OCI-LY7 (cell line): ENCODE measurements at regions not wholly inside any gene's neighbourhood (a gene's known extent, or its start where the extent isn't known, plus 50 kb on each side); places are given as distances from the start of the nearest gene placed in this dataset.
A peak's percentile ranks its signal among the peaks of the same experiment; 100 is the strongest.

Experiments used
- BruUV-seq: library from RNA; stranded (reverse); fragments of 400-500 nt; replicated peaks from 2 replicates; lab custom pipeline; 2021; lab: Mats Ljungman, UMichigan
- CTCF ChIA-PET: fragments of 300-600 bp; sonication (Branson Sonifier 250); formaldehyde crosslinking; loops from one replicate; lab custom pipeline; 2022; ENCODE audit warnings: antibody characterized with exemption; ENCODE audit not compliant: unreplicated experiment; lab: Charles Lee
- POLR2A ChIA-PET: fragments of 300-600 bp; sonication (Branson Sonifier 250); formaldehyde crosslinking; loops from one replicate; lab custom pipeline; 2022; ENCODE audit warnings: antibody characterized with exemption; lab: Charles Lee
- DNase-seq: peaks from one replicate; pipeline ENCODE4 v3.0.0-alpha.2; 2015; ENCODE audit warnings: low spot score
- H2AFZ ChIP-seq: fragments of 200-600 bp; sonication (generic), shearing (Covaris generic); 2 replicates; pipeline ENCODE4 v1.6.1; 2014; ENCODE audit warnings: mild to moderate bottlenecking, antibody characterized with exemption, low read length, moderate library complexity
- H3K27ac ChIP-seq: fragments of 200-600 bp; sonication (generic); 2 replicates; pipeline ENCODE4 v1.5.1; 2014; ENCODE audit warnings: mixed run types, low read depth, mild to moderate bottlenecking, moderate library complexity, low read length, inconsistent platforms; ENCODE audit not compliant: poor library complexity, severe bottlenecking
- H3K36me3 ChIP-seq: fragments of 200-600 bp; sonication (generic); 2 replicates; pipeline ENCODE4 v1.6.1; 2014; ENCODE audit warnings: mild to moderate bottlenecking, antibody characterized with exemption, low read length, moderate library complexity, mixed read lengths; ENCODE audit not compliant: insufficient read depth
- H3K4me1 ChIP-seq: fragments of 200-600 bp; sonication (generic); 2 replicates; pipeline ENCODE4 v1.5.1; 2014; ENCODE audit warnings: mild to moderate bottlenecking, low read length; ENCODE audit not compliant: insufficient read depth, poor library complexity, severe bottlenecking
- H3K4me2 ChIP-seq: fragments of 200-600 bp; sonication (generic); 2 replicates; pipeline ENCODE4 v1.6.1; 2014; ENCODE audit warnings: mild to moderate bottlenecking, low read length
- H3K4me3 ChIP-seq: fragments of 200-600 bp; sonication (generic); 2 replicates; pipeline ENCODE4 v1.5.1; 2014; ENCODE audit warnings: mild to moderate bottlenecking, low read depth, low read length; ENCODE audit not compliant: poor library complexity, severe bottlenecking
- H3K79me2 ChIP-seq: fragments of 200-600 bp; sonication (generic); 2 replicates; pipeline ENCODE4 v1.6.1; 2016; ENCODE audit warnings: low read depth, mild to moderate bottlenecking, low read length, moderate library complexity, mixed read lengths; ENCODE audit not compliant: insufficient read depth
- H3K9me2 ChIP-seq: fragments of 200-600 bp; sonication (generic); 2 replicates; pipeline ENCODE4 v1.6.1; 2016; ENCODE audit warnings: mild to moderate bottlenecking, low read length, mixed read lengths; ENCODE audit not compliant: insufficient read depth
- H3K9me3 ChIP-seq: fragments of 200-600 bp; sonication (generic); 2 replicates; pipeline ENCODE4 v1.6.1; 2014; ENCODE audit warnings: mild to moderate bottlenecking, mixed run types, low read length, mixed read lengths
- H4K20me1 ChIP-seq: fragments of 200-600 bp; sonication (generic); 2 replicates; pipeline ENCODE4 v1.6.1; 2014; ENCODE audit warnings: mild to moderate bottlenecking, antibody characterized with exemption, low read length, moderate library complexity, mixed read lengths; ENCODE audit not compliant: insufficient read depth
- CTCF ChIP-seq: fragments of 200-600 bp; sonication (generic); conservative IDR thresholded peaks from 2 replicates; pipeline ENCODE4 v1.5.1; 2014; ENCODE audit warnings: mild to moderate bottlenecking, antibody characterized with exemption, low read length, moderate library complexity, mixed read lengths
- EZH2phosphoT487 ChIP-seq: fragments of 200-600 bp; sonication (generic); IDR thresholded peaks from 2 replicates; pipeline ENCODE4 v1.6.1; 2018; ENCODE audit warnings: low read depth, borderline replicate concordance, mild to moderate bottlenecking, mixed run types, antibody characterized with exemption, low read length, moderate library complexity, mixed read lengths
- intact Hi-C: fragments of 100-400 bp; cut with micrococcal nuclease; formaldehyde crosslinking; loops from one replicate; pipeline ENCODE4 v1.10.0; 2022; ENCODE audit not compliant: unreplicated experiment

- Histone ChIP-seq H3K36me3 (no peaks in the 10 kb centered on the region), H3K4me2 (no peak overlapping the region), H3K79me2 (no peaks in the 10 kb centered on the region), H3K27ac (no peak overlapping the region), H2AFZ (0 out of 2 replicates have a peak overlapping the region, but pooled peaks have one; percentile 58), H3K9me2 (no peaks in the 10 kb centered on the region), H3K4me1 (peaks cover 14% of the 10 kb centered on the region), H3K4me3 (no peak overlapping the region), H4K20me1 (no peaks in the 10 kb centered on the region), H3K9me3 (no peaks in the 10 kb centered on the region)
- no peak for TF ChIP-seq CTCF
- TF ChIP-seq EZH2phosphoT487, result no peak
- CTCF ChIA-PET, result interaction anchor here (0.5 to 0.7 kb wide), 2 partner anchors 8 to 1527 kb away, joined by 3 read pairs; no protein-coding TSS in a partner anchor
- no peak for DNase-seq
- POLR2A ChIA-PET, result interaction anchor here (0.6 to 1.2 kb wide), 3 partner anchors 8 to 732 kb away, joined by 3 to 4 read pairs (median 4); no protein-coding TSS in a partner anchor
- no TSS peak for BruUV-seq
- intact Hi-C loops, result no loop called here
Measured at GRCh38 chr6:137791281-137792159, 75.5 kb upstream of the TNFAIP3 start.

- Histone ChIP-seq H3K79me2 (no peaks in the 10 kb centered on the region), H3K4me2 (no peak overlapping the region), H3K4me3 (no peak overlapping the region), H3K9me3 (no peaks in the 10 kb centered on the region), H2AFZ (0 out of 2 replicates have a peak overlapping the region, but pooled peaks have one; percentile 58), H3K9me2 (no peaks in the 10 kb centered on the region), H4K20me1 (no peaks in the 10 kb centered on the region), H3K36me3 (no peaks in the 10 kb centered on the region), H3K4me1 (peaks cover 14% of the 10 kb centered on the region), H3K27ac (no peak overlapping the region)
- intact Hi-C loops, result no loop called here
- BruUV-seq, result no TSS peak
- CTCF ChIA-PET, result no interaction called here
- no peak for DNase-seq
- TF ChIP-seq EZH2phosphoT487 (no peak), CTCF (no peak)
- POLR2A ChIA-PET, result interaction anchor here (1.7 kb wide), 1 partner anchor 38 kb away, joined by 5 read pairs; no protein-coding TSS in a partner anchor
Measured at GRCh38 chr6:137792160-137793033, 74.7 kb upstream of the TNFAIP3 start.
